Panc1 (cell line): ENCODE measurements at regions not wholly inside any gene's neighbourhood (a gene's known extent, or its start where the extent isn't known, plus 50 kb on each side); places are given as distances from the start of the nearest gene placed in this dataset.

ENCODE experiments used
- ATAC-seq: fragments of 200-7000 bp; cut with Tn5 transposase; 2 replicates; pipeline ENCODE4 v1.9.1; 2020; ENCODE audit warnings: mild to moderate bottlenecking, moderate library complexity
- BruUV-seq: library from RNA; stranded (reverse); fragments of 400-500 nt; replicated peaks from 2 replicates; lab custom pipeline; 2021; lab: Mats Ljungman, UMichigan
- CTCF ChIA-PET: fragments of 300-600 bp; sonication (Branson Sonifier 250); formaldehyde crosslinking; loops from one replicate; lab custom pipeline; 2022; ENCODE audit warnings: antibody characterized with exemption; lab: Charles Lee
- POLR2A ChIA-PET: fragments of 300-600 bp; sonication (Branson Sonifier 250); formaldehyde crosslinking; loops from one replicate; lab custom pipeline; 2022; ENCODE audit warnings: antibody characterized with exemption; lab: Charles Lee
- DNase-seq: peaks from one replicate; pipeline ENCODE4 v3.0.0-alpha.2; 2010; ENCODE audit warnings: low read depth, low spot score
- H3K27ac ChIP-seq: 2 replicates; pipeline ENCODE4 v1.5.1; 2011; ENCODE audit warnings: mild to moderate bottlenecking, low read length, inconsistent platforms
- H3K27me3 ChIP-seq: fragments of 200-500 bp; sonication (Bioruptor generic); 2 replicates; pipeline ENCODE4 v1.6.0; 2014; ENCODE audit warnings: low read length, inconsistent platforms; ENCODE audit not compliant: control insufficient read depth, insufficient read depth
- H3K36me3 ChIP-seq: fragments of 200-500 bp; sonication (Bioruptor generic); 2 replicates; pipeline ENCODE4 v1.5.1; 2014; ENCODE audit warnings: inconsistent platforms, mild to moderate bottlenecking, low read length, moderate library complexity; ENCODE audit not compliant: control insufficient read depth, insufficient read depth
- H3K4me1 ChIP-seq: 2 replicates; pipeline ENCODE4 v1.5.1; 2011; ENCODE audit warnings: inconsistent platforms, mild to moderate bottlenecking, low read length, moderate library complexity; ENCODE audit not compliant: control insufficient read depth, insufficient read depth
- H3K4me3 ChIP-seq, 2 experiments: 2 replicates each; pipeline ENCODE4 v1.5.1; 2011 to 2012; ENCODE audit warnings: low read depth in 2 of 2, low read length in 2 of 2, mild to moderate bottlenecking in 2 of 2, inconsistent platforms in 1 of 2, moderate library complexity in 1 of 2
- H3K9me3 ChIP-seq: fragments of 200-500 bp; sonication (Bioruptor generic); 2 replicates; pipeline ENCODE4 v1.5.1; 2014; ENCODE audit warnings: low read depth, mild to moderate bottlenecking, inconsistent platforms, low read length, moderate library complexity; ENCODE audit not compliant: control insufficient read depth, insufficient read depth
- POLR2AphosphoS5 ChIP-seq: IDR thresholded peaks from 2 replicates; pipeline ENCODE4 v1.6.1; 2012; ENCODE audit warnings: mild to moderate bottlenecking, low read depth, low read length, moderate library complexity
- SIN3A ChIP-seq: IDR thresholded peaks from 2 replicates; pipeline ENCODE4 v1.6.1; 2012; ENCODE audit warnings: low read depth, mild to moderate bottlenecking, low read length, moderate library complexity, borderline replicate concordance; ENCODE audit not compliant: insufficient read depth
- TCF7L2 ChIP-seq: IDR thresholded peaks from 2 replicates; pipeline ENCODE4 v1.6.1; 2011; ENCODE audit warnings: mild to moderate bottlenecking, low read depth, low read length, inconsistent platforms
- in situ Hi-C: cut with HindIII; loops from 2 replicates; pipeline ENCODE4 v1.10.0; 2016; ENCODE audit warnings: low sequenced_read_pairs, low pct_unique_long_range_greater_than_20kb
- intact Hi-C: fragments of 100-400 bp; cut with micrococcal nuclease; formaldehyde crosslinking; loops from one replicate; pipeline ENCODE4 v1.10.0; 2022; ENCODE audit not compliant: unreplicated experiment
- TF ChIP-seq, protein P1 (sequence below), 2 experiments: IDR thresholded peaks; 2 replicates each; pipeline ENCODE4 v1.6.1; 2011 to 2012; ENCODE audit warnings: low read depth in 2 of 2, control low read depth in 1 of 2, low read length in 1 of 2, mild to moderate bottlenecking in 1 of 2, moderate library complexity in 1 of 2; ENCODE audit not compliant: insufficient read depth in 1 of 2
- TF ChIP-seq, protein P2 (sequence below): fragments of 450-650 bp; IDR thresholded peaks from 2 replicates; pipeline ENCODE4 v1.5.1; 2017; ENCODE audit warnings: mild to moderate bottlenecking

DNA sequence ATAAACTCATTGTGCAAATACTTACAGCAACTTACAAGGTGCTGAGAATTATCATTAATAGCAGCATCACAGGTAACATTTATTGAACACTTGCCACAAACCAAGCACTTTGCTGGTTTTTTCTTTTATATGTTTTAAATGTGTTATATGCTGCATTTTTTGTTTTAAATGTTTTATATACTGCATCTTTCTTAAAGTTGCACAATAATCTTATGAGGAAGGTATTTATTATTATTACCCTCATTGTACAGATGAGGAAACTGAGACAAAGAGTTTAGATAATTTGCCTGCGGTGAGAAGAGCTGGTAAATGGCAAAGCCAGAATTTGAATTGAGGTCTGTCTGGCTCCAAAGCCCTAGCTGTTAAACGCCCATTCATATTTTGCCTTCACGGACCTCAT is 52.2 kb upstream of the RIOK3 start:
- no peak overlapping the region for H3K4me3 ChIP-seq
- no peaks in the 10 kb centered on the region for H3K27me3 ChIP-seq
- in situ Hi-C loops (no loop called here), intact Hi-C loops (no loop called here)
- H3K4me1 ChIP-seq = peaks cover 40% of the 10 kb centered on the region
- ChIA-PET CTCF (no interaction called here), POLR2A (no interaction called here)
- H3K36me3 ChIP-seq = no peaks in the 10 kb centered on the region
- peak overlapping the region; percentile 90 for H3K27ac ChIP-seq
- H3K9me3 ChIP-seq = no peaks in the 10 kb centered on the region
- BruUV-seq = no TSS peak
- DNase-seq (no peak), ATAC-seq (no peak)
- TF ChIP-seq, protein P1, sequence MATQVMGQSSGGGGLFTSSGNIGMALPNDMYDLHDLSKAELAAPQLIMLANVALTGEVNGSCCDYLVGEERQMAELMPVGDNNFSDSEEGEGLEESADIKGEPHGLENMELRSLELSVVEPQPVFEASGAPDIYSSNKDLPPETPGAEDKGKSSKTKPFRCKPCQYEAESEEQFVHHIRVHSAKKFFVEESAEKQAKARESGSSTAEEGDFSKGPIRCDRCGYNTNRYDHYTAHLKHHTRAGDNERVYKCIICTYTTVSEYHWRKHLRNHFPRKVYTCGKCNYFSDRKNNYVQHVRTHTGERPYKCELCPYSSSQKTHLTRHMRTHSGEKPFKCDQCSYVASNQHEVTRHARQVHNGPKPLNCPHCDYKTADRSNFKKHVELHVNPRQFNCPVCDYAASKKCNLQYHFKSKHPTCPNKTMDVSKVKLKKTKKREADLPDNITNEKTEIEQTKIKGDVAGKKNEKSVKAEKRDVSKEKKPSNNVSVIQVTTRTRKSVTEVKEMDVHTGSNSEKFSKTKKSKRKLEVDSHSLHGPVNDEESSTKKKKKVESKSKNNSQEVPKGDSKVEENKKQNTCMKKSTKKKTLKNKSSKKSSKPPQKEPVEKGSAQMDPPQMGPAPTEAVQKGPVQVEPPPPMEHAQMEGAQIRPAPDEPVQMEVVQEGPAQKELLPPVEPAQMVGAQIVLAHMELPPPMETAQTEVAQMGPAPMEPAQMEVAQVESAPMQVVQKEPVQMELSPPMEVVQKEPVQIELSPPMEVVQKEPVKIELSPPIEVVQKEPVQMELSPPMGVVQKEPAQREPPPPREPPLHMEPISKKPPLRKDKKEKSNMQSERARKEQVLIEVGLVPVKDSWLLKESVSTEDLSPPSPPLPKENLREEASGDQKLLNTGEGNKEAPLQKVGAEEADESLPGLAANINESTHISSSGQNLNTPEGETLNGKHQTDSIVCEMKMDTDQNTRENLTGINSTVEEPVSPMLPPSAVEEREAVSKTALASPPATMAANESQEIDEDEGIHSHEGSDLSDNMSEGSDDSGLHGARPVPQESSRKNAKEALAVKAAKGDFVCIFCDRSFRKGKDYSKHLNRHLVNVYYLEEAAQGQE (IDR thresholded peaks at IDR 0.05; ENCODE audit: insufficient read depth in 1 of 2, low read depth in 2 of 2, low read length in 1 of 2) = no peak
- TF ChIP-seq, protein P2, sequence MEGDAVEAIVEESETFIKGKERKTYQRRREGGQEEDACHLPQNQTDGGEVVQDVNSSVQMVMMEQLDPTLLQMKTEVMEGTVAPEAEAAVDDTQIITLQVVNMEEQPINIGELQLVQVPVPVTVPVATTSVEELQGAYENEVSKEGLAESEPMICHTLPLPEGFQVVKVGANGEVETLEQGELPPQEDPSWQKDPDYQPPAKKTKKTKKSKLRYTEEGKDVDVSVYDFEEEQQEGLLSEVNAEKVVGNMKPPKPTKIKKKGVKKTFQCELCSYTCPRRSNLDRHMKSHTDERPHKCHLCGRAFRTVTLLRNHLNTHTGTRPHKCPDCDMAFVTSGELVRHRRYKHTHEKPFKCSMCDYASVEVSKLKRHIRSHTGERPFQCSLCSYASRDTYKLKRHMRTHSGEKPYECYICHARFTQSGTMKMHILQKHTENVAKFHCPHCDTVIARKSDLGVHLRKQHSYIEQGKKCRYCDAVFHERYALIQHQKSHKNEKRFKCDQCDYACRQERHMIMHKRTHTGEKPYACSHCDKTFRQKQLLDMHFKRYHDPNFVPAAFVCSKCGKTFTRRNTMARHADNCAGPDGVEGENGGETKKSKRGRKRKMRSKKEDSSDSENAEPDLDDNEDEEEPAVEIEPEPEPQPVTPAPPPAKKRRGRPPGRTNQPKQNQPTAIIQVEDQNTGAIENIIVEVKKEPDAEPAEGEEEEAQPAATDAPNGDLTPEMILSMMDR = no peak
- TF ChIP-seq SIN3A (no peak), POLR2AphosphoS5 (no peak), TCF7L2 (no peak)

DNA sequence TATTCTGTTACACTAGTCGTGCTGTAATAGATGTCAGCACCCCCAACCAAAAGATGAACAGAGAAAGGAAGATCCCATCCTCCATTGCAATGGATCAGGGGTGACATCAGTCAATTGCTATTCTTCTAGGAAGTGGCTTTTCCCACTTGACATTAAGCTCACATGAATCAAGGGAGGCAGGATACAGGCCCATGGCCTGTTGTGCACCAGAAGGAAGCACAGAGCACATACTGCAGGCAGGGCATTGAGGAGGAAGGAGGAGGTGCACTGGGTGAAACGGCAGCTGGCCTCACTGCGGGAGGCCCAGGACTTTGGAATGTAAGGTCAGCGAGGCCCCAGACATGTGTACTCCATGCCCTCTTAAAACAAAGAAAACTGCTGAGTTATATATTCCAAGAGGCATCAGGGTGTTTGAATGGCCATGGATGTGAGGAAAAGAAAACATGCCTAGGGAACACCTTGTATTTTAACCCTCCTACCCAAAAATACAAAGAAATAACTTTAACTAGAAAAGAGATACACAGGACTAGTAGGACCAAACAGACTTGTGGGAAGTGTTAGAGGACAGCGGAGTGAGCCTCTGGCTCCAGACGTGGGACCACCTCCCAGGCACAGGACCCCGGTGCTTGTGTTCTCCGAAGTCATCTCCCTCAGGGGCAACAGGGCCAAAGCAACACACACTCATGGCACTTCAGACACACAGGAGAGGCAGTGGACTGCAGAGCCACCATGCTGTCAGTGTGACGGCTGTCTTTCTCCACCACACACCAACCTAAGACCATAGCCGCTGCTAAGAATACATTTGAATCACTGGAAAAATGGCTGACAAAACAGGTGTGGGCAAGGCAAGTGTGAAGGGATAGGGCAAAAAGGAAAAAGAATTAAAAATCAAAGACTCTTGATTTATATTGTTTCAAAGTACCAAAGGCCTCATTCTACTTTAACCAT is 51.4 kb upstream of the RIOK3 start:
- no peaks in the 10 kb centered on the region for H3K36me3 ChIP-seq
- ATAC-seq = peak; percentile 97
- TF ChIP-seq, protein P2 = no peak
- TF ChIP-seq SIN3A = no peak
- TF ChIP-seq TCF7L2 = peak; percentile 39; the same call in 1 of the 2 replicates
- TF ChIP-seq, protein P1 (IDR thresholded peaks at IDR 0.05; ENCODE audit: insufficient read depth in 1 of 2, low read depth in 2 of 2, low read length in 1 of 2) = no peak
- peak; percentile 55; the same call in 1 of the 2 replicates for TF ChIP-seq POLR2AphosphoS5
- H3K27ac ChIP-seq = peak overlapping the region; percentile 90
- H3K4me3 ChIP-seq = no peak overlapping the region
- BruUV-seq = no TSS peak
- ChIA-PET CTCF (no interaction called here), POLR2A (interaction anchor here (0.6 kb wide), 1 partner anchor 51 kb away, joined by 4 read pairs; the partner anchor contains the start of gene RIOK3)
- intact Hi-C loops (no loop called here), in situ Hi-C loops (no loop called here)
- H3K27me3 ChIP-seq = no peaks in the 10 kb centered on the region
- peaks cover 42% of the 10 kb centered on the region for H3K4me1 ChIP-seq
- no peak for DNase-seq
- H3K9me3 ChIP-seq = no peaks in the 10 kb centered on the region
